Calu3 (cell line): ENCODE measurements at regions not wholly inside any gene's neighbourhood (a gene's known extent, or its start where the extent isn't known, plus 50 kb on each side); places are given as distances from the start of the nearest gene placed in this dataset.

ENCODE experiments used
- BruUV-seq: library from RNA; stranded (reverse); fragments of 400-500 nt; replicated peaks from 2 replicates; lab custom pipeline; 2021; lab: Mats Ljungman, UMichigan
- CTCF ChIA-PET: fragments of 300-600 bp; sonication (Branson Sonifier 250); formaldehyde crosslinking; loops from one replicate; lab custom pipeline; 2022; ENCODE audit warnings: antibody characterized with exemption; lab: Charles Lee
- DNase-seq: peaks from one replicate; pipeline ENCODE4 v3.0.0; 2022
- H3K27ac Mint-ChIP-seq: one replicate; pipeline ENCODE4 v1.8.0; 2022; ENCODE audit warnings: mixed read lengths; ENCODE audit not compliant: unreplicated experiment
- H3K27me3 Mint-ChIP-seq: one replicate; pipeline ENCODE4 v1.8.0; 2022; ENCODE audit warnings: mixed read lengths; ENCODE audit not compliant: unreplicated experiment
- H3K36me3 Mint-ChIP-seq: one replicate; pipeline ENCODE4 v1.8.0; 2022; ENCODE audit warnings: mild to moderate bottlenecking, moderate library complexity, mixed read lengths; ENCODE audit not compliant: insufficient read depth, unreplicated experiment
- H3K4me1 Mint-ChIP-seq: one replicate; pipeline ENCODE4 v1.8.0; 2022; ENCODE audit warnings: mild to moderate bottlenecking, low read depth, mixed read lengths; ENCODE audit not compliant: unreplicated experiment
- H3K4me3 Mint-ChIP-seq: one replicate; pipeline ENCODE4 v1.8.0; 2022; ENCODE audit warnings: mild to moderate bottlenecking, low read depth, moderate library complexity, mixed read lengths; ENCODE audit not compliant: unreplicated experiment
- H3K9me3 Mint-ChIP-seq: one replicate; pipeline ENCODE4 v1.8.0; 2022; ENCODE audit warnings: low read depth, mixed read lengths; ENCODE audit not compliant: unreplicated experiment
- CTCF ChIP-seq: fragments of 200-600 bp; IDR thresholded peaks from one replicate; pipeline ENCODE4 v1.8.0; 2022; ENCODE audit warnings: antibody characterized with exemption; ENCODE audit not compliant: unreplicated experiment
- intact Hi-C: fragments of 100-400 bp; cut with micrococcal nuclease; formaldehyde crosslinking; loops from one replicate; pipeline ENCODE4 v1.10.0; 2022; ENCODE audit not compliant: unreplicated experiment

- no peak overlapping the region for H3K4me3 Mint-ChIP-seq
- H3K9me3 Mint-ChIP-seq: no peaks in the 10 kb centered on the region
- BruUV-seq: no TSS peak
- no peak overlapping the region for H3K27ac Mint-ChIP-seq
- no peak for TF ChIP-seq CTCF
- H3K36me3 Mint-ChIP-seq: no peaks in the 10 kb centered on the region
- H3K4me1 Mint-ChIP-seq: no peaks in the 10 kb centered on the region
- DNase-seq: no peak
- intact Hi-C loops: no loop called here
- CTCF ChIA-PET: no interaction called here
- H3K27me3 Mint-ChIP-seq: no peaks in the 10 kb centered on the region
Measured at GRCh38 chr15:25268166-25268565, 170.7 kb downstream of the UBE3A start.
